ENCODE measurements at regions not wholly inside any gene's neighbourhood (a gene's known extent, or its start where the extent isn't known, plus 50 kb on each side); places are given as distances from the start of the nearest gene placed in this dataset.

GRCh38 chr3:55264919-55265318 is 222.2 kb downstream of the WNT5A start:
- TF ChIP-seq CTCF (IDR thresholded peaks at IDR 0.05) (no peak), POLR2A (IDR thresholded peaks at IDR 0.05) (no peak)

Measured in body of pancreas (tissue), 4 donors.